ENCODE measurements at regions not wholly inside any gene's neighbourhood (a gene's known extent, or its start where the extent isn't known, plus 50 kb on each side); places are given as distances from the start of the nearest gene placed in this dataset.

- H3K4me3 ChIP-seq (ENCODE audit: low read depth, low read length): no peak overlapping the region
- CTCF ChIA-PET: no interaction called here
- TF ChIP-seq CTCF (IDR thresholded peaks at IDR 0.05; ENCODE audit: insufficient read depth, low read depth, low read length): no peak
- H3K27me3 ChIP-seq (ENCODE audit: control insufficient read depth, insufficient read depth, low read length): no peaks in the 10 kb centered on the region
- DNase-seq (ENCODE audit: low read depth): no peak
- no peaks in the 10 kb centered on the region for H3K36me3 ChIP-seq (ENCODE audit: control insufficient read depth, insufficient read depth, low read length)
- POLR2A ChIA-PET: no interaction called here
Observed at GRCh38 chrX:113950081-113950678, 633.7 kb upstream of the HTR2C start.

- no peak for TF ChIP-seq CTCF (IDR thresholded peaks at IDR 0.05; ENCODE audit: insufficient read depth, low read depth, low read length)
- ChIA-PET CTCF (no interaction called here), POLR2A (no interaction called here)
- Histone ChIP-seq H3K4me3 (ENCODE audit: low read depth, low read length) (no peak overlapping the region), H3K27me3 (ENCODE audit: control insufficient read depth, insufficient read depth, low read length) (no peaks in the 10 kb centered on the region), H3K36me3 (ENCODE audit: control insufficient read depth, insufficient read depth, low read length) (no peaks in the 10 kb centered on the region)
- DNase-seq (ENCODE audit: low read depth): no peak
Observed at GRCh38 chrX:113947548-113947947, 636.3 kb upstream of the HTR2C start.

- Histone ChIP-seq H3K4me3 (ENCODE audit: low read depth, low read length) (no peak overlapping the region), H3K27me3 (ENCODE audit: control insufficient read depth, insufficient read depth, low read length) (no peaks in the 10 kb centered on the region), H3K36me3 (ENCODE audit: control insufficient read depth, insufficient read depth, low read length) (no peaks in the 10 kb centered on the region)
- ChIA-PET CTCF (no interaction called here), POLR2A (no interaction called here)
- DNase-seq (ENCODE audit: low read depth): no peak
- no peak for TF ChIP-seq CTCF (IDR thresholded peaks at IDR 0.05; ENCODE audit: insufficient read depth, low read depth, low read length)
Observed at GRCh38 chrX:113935518-113935917, 648.4 kb upstream of the HTR2C start.

GRCh38 chrX:113933931-113934330 lies 650.0 kb upstream of the HTR2C start:
- CTCF ChIA-PET: no interaction called here
- POLR2A ChIA-PET: no interaction called here
- Histone ChIP-seq H3K36me3 (ENCODE audit: control insufficient read depth, insufficient read depth, low read length) (no peaks in the 10 kb centered on the region), H3K27me3 (ENCODE audit: control insufficient read depth, insufficient read depth, low read length) (no peaks in the 10 kb centered on the region), H3K4me3 (ENCODE audit: low read depth, low read length) (no peak overlapping the region)
- DNase-seq (ENCODE audit: low read depth): no peak
- TF ChIP-seq CTCF (IDR thresholded peaks at IDR 0.05; ENCODE audit: insufficient read depth, low read depth, low read length): no peak

GRCh38 chrX:113929004-113929403 lies 654.9 kb upstream of the HTR2C start:
- TF ChIP-seq CTCF (IDR thresholded peaks at IDR 0.05; ENCODE audit: insufficient read depth, low read depth, low read length): no peak
- CTCF ChIA-PET: no interaction called here
- POLR2A ChIA-PET: no interaction called here
- no peaks in the 10 kb centered on the region for H3K36me3 ChIP-seq (ENCODE audit: control insufficient read depth, insufficient read depth, low read length)
- no peak overlapping the region for H3K4me3 ChIP-seq (ENCODE audit: low read depth, low read length)
- H3K27me3 ChIP-seq (ENCODE audit: control insufficient read depth, insufficient read depth, low read length): no peaks in the 10 kb centered on the region
- no peak for DNase-seq (ENCODE audit: low read depth)
